WI38 (cell line): ENCODE measurements at regions not wholly inside any gene's neighbourhood (a gene's known extent, or its start where the extent isn't known, plus 50 kb on each side); places are given as distances from the start of the nearest gene placed in this dataset.

Experiments
- H3K4me3 ChIP-seq: 2 replicates; pipeline ENCODE4 v1.5.1; 2011; ENCODE audit warnings: low read depth, mild to moderate bottlenecking, control low read depth, low read length
- TF ChIP-seq, protein P1 (sequence below): IDR thresholded peaks from 2 replicates; pipeline ENCODE4 v1.5.1; 2012; ENCODE audit warnings: low read depth, mild to moderate bottlenecking, control low read depth, low read length

DNA sequence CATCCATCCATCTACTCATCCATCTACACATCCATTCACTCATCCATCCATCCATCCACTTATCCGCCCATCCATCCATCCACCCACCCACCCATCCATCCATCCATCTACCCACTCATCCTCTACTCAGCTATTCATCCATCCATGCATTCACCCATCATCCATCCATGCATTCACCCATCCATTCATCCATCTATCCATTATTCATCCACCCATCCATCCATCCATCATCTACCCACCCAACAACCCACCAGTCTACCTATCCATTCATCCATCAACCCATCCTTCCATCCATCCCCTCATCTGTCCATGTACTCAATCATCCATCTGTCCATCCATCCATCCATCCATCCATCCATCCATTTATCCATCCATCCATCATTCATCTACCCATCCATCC is 972.7 kb downstream of the BRD1 start:
- H3K4me3 ChIP-seq = no peak overlapping the region
- TF ChIP-seq, protein P1, sequence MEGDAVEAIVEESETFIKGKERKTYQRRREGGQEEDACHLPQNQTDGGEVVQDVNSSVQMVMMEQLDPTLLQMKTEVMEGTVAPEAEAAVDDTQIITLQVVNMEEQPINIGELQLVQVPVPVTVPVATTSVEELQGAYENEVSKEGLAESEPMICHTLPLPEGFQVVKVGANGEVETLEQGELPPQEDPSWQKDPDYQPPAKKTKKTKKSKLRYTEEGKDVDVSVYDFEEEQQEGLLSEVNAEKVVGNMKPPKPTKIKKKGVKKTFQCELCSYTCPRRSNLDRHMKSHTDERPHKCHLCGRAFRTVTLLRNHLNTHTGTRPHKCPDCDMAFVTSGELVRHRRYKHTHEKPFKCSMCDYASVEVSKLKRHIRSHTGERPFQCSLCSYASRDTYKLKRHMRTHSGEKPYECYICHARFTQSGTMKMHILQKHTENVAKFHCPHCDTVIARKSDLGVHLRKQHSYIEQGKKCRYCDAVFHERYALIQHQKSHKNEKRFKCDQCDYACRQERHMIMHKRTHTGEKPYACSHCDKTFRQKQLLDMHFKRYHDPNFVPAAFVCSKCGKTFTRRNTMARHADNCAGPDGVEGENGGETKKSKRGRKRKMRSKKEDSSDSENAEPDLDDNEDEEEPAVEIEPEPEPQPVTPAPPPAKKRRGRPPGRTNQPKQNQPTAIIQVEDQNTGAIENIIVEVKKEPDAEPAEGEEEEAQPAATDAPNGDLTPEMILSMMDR = no peak

DNA sequence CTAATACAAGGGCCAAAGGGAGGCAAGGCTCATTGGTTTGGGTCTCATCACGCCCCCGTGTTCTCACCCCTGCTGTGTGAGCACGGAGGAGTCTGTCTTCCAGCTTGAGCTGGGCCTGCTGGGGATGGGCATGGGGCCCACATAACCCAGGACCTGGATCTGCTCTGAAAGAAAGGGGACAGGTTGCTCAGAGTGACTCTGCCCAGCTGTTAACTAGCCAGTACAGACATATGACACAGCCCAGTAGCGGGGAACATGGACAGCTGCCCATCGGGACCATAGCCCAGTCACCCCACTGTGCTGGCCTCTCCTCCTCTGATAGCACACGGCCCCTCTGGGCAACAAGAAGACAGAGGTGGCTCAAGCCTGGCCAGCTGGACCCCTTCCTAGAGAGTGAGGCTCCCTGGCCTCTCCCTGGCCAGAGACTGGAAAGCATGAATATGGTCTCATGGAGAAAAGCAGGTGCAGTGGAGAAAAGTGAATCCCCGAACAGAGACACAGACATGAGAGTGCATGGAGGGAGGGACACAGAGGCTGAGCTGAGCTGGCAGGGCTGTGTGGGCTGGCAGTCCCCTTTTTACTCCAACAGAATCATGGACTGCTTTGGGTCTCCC is 973.9 kb downstream of the BRD1 start:
- TF ChIP-seq, protein P1 = no peak

DNA sequence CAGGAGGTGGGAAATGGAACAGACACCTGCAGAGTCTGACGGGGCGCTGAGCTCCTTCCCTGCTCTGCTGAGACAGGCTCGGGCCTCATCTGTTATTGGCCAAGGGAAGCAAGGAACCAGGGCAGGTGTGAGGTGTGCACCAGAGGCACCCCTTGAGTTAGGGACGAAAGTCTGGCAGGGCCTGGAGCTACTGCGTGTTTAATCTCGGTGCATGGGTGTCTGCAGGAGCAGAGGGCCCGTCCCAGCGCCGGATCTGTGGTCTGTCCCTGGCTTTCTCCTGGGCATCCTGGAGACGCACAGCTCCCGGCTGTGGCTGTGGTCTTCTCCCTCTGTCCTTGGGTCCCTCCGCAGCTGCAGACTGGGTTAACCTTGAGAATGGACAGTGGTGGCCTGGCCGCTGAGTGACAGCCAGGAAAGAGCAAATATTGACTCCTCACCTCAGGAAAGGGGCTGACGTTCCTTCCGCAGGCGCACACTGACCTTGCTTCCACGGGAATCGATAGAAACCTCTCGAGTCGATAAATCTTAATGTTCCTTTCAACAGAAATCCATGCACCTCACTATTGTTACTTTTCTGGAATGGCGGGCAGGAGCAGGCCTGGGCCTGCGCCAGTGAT is 975.6 kb downstream of the BRD1 start:
- no peak overlapping the region for H3K4me3 ChIP-seq
- TF ChIP-seq, protein P1 = no peak

More for the DNA sequence above, 973.9 kb downstream of the BRD1 start:
- no peak overlapping the region for H3K4me3 ChIP-seq

DNA sequence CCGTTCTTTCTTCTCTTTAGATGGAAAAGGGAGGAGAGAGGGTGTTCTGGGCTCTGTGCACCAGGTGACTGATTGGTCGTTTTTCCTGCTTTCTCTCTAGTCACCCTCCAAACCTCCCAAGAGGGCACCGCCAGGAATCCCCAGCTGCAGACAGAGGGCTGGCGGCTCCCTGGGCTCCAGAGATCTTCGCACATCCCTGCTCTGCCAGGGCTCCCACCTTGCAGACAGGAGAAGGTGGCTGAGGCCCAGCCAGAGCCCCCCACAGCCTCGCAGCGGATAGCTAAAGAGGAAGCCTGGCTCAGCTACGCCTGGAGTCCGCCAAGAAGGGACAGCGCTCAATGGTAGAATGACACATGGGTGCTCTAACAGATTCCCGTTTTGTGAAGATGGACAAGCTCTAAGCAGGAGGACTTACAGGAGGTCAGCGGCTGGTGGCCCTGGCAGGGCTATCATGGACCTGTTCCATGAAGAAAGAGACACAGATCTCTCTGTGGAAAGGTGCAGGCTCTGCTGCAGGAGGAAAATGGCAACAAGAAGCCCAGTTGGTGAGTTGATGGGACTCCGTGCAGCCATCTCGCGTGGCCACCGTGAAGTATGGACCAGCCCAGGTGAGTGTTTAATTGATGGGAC is 976.9 kb downstream of the BRD1 start:
- H3K4me3 ChIP-seq = no peak overlapping the region
- TF ChIP-seq, protein P1 = no peak

DNA sequence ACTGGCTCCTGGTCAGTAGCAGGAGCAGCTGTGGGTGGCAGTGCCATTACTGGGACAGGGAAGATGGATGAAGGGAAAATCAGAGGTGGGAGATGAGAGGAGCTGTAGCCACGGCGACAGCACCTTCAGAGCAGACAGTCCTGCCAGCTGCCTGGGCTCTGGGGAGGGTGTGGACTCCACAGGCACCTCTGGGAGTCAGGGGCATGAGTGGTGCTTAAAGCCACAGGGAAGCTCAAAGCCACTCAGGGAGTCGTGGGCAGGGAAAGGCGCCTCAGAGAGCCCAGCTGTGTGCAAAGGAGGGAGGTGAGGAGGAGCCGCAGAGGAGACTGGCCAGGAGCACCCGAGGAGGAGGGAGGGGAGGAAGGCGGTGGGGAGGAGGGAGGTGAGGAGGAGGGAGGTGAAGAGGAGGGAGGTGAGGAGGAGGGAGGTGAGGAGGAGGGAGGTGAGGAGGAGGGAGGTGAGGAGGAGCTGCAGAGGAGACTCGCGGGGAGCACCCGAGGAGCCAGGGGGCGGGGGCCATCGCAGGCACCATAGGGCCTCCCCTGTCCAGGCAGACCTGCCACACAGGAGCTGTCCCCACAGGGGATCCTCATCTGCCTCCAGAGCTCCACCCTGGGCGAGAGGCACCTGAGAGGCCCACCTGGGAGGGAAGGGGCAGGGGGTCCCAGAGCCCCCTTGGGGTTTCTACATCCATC is 977.6 kb downstream of the BRD1 start:
- TF ChIP-seq, protein P1 = no peak
- H3K4me3 ChIP-seq = no peak overlapping the region

DNA sequence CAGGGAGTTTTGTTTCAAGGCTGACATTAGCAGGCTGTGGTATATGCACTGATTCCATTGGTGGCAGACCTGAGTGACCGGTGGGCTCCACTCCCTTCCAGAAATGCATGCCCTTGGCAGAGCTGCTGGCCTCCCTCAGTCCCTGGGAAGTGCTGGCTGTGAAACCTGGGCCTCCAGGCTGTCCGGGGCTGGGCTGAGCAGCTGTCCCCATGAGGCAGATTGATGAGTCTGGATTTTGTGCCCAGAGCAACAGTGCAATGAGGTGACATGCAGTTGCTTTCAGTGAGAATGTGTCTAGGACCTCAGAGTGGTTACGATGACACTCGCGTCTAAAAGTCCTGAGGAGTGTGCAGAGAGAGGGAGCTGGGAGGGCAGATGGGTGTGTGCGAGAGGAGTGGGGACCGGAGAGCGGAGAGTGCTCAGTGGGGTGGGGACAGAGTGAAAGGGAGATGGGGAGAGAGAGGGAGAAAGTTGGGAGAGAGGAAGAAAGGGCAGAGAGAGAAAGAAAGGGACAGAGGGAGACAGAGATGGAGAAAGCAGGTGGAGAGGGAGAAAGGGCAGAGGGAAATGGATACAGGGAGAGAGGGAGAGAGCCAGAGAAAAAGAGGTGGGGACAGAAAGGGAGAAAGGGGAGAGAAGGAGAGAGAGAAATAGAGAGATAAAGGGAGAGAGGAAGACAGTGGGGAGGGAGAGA is 978.3 kb downstream of the BRD1 start:
- TF ChIP-seq, protein P1 = no peak
- H3K4me3 ChIP-seq = no peak overlapping the region
